Neural cell (in vitro differentiated cells): ENCODE measurements at regions not wholly inside any gene's neighbourhood (a gene's known extent, or its start where the extent isn't known, plus 50 kb on each side); places are given as distances from the start of the nearest gene placed in this dataset.

ENCODE experiments used
- REST ChIP-seq: IDR thresholded peaks from 2 replicates; pipeline ENCODE4 v1.6.1; 2012; ENCODE audit warnings: borderline replicate concordance
- SMC3 ChIP-seq: fragments of 450-650 bp; conservative IDR thresholded peaks from 2 replicates; pipeline ENCODE4 v1.6.1; 2014; ENCODE audit warnings: antibody characterized with exemption, mild to moderate bottlenecking, moderate library complexity; ENCODE audit not compliant: poor library complexity

- TF ChIP-seq REST (no peak), SMC3 (no peak)
Measured at GRCh38 chr10:125233726-125234125, 73.4 kb upstream of the CTBP2 start.
